ENCODE measurements at regions not wholly inside any gene's neighbourhood (a gene's known extent, or its start where the extent isn't known, plus 50 kb on each side); places are given as distances from the start of the nearest gene placed in this dataset.

DNA sequence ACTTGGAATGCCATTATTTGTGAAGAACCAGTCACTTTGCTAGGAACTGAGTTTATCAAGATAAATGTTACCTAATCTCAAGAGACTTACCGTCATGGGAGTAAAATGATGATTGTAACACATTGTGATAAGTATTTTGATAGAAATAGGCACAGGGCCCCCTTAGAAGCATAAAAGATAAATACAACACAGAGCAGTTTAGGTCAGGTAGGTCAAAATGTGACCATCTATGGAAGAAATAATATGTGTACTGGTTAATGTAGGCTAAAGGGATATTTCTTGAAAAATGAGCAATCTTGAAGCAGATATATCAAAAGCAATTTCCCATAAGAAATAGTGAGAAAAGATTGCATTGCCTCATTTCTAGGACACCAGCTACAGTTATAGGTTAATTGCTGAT is 1386.8 kb upstream of the ADGRL2 start:
- TF ChIP-seq, protein P1, sequence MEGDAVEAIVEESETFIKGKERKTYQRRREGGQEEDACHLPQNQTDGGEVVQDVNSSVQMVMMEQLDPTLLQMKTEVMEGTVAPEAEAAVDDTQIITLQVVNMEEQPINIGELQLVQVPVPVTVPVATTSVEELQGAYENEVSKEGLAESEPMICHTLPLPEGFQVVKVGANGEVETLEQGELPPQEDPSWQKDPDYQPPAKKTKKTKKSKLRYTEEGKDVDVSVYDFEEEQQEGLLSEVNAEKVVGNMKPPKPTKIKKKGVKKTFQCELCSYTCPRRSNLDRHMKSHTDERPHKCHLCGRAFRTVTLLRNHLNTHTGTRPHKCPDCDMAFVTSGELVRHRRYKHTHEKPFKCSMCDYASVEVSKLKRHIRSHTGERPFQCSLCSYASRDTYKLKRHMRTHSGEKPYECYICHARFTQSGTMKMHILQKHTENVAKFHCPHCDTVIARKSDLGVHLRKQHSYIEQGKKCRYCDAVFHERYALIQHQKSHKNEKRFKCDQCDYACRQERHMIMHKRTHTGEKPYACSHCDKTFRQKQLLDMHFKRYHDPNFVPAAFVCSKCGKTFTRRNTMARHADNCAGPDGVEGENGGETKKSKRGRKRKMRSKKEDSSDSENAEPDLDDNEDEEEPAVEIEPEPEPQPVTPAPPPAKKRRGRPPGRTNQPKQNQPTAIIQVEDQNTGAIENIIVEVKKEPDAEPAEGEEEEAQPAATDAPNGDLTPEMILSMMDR (IDR thresholded peaks at IDR 0.05 in 4 of 5, conservative IDR thresholded peaks at IDR 0.05 in 1 of 5): no peak
- TF ChIP-seq POLR2A (IDR thresholded peaks at IDR 0.05): no peak
